ENCODE measurements at regions not wholly inside any gene's neighbourhood (a gene's known extent, or its start where the extent isn't known, plus 50 kb on each side); places are given as distances from the start of the nearest gene placed in this dataset.

DNA sequence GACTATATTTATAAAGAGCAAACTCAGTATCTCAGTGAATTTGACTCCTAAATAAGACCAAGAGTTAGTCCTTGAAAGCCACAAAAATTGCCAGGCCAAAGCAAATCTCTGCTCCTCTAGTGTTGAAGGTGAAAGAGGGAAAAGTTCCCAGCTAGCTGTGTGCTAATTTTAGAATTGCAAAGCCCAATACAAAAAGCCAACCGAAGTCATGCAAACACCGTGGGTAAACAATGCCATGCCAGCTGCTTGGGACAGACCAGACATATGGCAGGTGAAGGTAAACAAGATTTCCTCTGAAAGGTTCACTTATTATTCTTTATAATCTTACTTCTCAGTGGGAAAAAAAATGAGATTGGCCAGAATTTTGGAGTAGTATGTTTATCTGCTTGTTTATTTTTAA lies 80.5 kb upstream of the LNX1 start:
- no peak overlapping the region for H3K27ac ChIP-seq
- no peak for DNase-seq (ENCODE audit: low read depth, low spot score)

DNA sequence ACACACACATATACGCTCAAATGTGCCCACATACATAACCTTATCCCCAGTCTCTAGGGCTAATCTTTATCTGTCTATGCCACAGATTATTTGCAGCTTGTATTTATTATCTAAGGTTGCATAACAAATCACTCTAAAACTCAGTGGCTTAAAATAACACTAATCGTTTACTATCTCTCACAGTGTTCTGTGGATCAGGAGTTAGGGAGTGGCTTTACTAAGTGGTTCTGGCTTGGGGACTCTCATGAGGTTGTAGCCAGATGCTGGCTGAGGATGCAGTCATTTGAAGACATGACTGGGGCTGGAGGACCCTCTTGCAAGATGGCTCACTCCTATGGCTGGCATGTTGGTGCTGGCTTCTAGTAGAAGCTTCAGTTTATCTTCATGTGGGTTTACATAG lies 68.5 kb upstream of the LNX1 start:
- H3K27ac ChIP-seq, result no peak overlapping the region
- no peak for DNase-seq (ENCODE audit: low read depth, low spot score)

DNA sequence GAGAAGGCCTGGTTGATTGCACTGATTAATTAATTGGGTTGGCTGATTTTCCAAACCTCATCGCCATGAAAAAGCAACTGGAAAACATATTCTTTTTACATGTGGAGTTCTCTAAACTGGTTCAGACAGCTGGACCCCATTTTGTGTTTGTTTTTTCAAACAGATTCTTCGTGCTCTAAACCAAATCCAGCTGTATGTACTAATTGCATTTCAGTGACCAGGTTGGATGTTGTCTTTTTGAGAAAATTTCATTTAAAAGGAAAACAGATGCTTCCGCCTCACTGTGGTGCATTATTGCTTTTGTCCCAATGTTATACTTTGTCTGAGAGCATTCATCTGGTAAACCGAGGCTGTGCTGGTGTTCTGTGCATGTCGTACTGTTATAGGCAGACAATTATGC lies 67.8 kb upstream of the LNX1 start:
- H3K27ac ChIP-seq, result no peak overlapping the region
- no peak for DNase-seq (ENCODE audit: low read depth, low spot score)

DNA sequence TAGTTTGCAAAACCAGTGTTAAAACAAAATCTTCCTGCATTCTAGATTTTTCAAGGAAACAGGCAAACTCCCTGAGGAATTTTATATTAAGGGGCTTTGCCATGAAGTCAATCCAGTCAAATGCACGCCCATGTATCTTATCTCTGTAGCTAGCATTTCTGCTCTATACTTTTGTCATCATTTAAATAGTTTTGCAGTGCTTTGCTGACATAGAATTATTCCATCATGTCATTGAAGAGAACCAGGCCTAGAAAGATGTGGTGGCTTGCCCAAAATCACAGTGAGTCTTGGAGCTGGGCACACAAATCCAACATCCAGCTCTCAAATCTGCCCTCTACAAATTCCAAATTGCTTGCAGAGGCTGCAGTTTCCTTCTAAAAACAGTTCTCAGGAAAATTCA lies 66.7 kb upstream of the LNX1 start:
- DNase-seq (ENCODE audit: low read depth, low spot score), result no peak

DNA sequence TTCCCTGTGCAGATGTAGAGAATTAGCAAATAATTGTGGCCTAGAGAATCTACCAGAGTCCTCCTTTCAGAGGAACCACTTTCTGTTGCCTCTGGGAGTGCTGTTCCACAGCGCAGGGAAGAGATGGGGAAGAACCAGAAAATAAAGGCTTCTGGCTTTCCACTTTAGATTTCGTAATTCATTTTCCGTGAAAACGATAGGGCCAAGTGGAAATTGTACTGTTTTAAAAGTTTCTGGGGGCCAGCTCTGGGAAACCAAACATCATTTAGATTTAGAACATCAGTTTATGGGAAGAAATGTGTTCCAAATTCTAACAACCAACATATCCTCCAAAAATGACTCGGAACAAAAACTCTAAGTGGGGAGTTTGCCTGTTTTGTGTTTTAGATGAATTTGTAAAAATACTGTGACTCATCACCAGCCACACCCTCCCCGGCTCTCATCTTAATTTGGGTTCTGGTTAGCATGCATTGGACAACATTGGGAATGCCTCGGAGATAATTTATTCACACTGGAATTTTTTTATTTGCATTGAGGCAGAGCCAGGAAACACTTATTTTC lies 65.2 kb upstream of the LNX1 start:
- DNase-seq (ENCODE audit: low read depth, low spot score), result no peak
- no peak overlapping the region for H3K27ac ChIP-seq

More for the DNA sequence above, 66.7 kb upstream of the LNX1 start:
- H3K27ac ChIP-seq, result no peak overlapping the region

DNA sequence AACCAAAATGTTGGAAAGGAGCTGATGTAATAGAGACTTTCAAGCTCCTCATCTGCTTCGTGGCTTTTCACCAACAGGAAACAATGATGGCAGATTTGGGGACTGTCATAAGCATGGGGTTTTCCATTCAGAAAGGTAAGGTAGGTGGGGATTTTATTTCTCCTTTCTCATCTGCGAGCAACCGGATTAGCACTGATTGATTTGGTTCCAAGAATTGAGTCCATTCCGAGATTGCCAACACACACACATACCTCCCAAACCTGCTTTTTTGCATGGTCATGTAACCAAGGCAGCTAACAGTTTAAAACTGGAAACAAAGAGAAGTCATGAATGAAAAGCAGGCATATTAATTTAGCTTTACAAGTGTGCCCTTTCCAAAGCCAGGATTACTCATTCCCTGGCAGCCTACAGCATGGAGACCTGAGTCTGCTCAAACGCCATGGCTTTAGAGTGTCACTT lies 63.0 kb upstream of the LNX1 start:
- no peak for DNase-seq (ENCODE audit: low read depth, low spot score)
- H3K27ac ChIP-seq, result no peak overlapping the region

DNA sequence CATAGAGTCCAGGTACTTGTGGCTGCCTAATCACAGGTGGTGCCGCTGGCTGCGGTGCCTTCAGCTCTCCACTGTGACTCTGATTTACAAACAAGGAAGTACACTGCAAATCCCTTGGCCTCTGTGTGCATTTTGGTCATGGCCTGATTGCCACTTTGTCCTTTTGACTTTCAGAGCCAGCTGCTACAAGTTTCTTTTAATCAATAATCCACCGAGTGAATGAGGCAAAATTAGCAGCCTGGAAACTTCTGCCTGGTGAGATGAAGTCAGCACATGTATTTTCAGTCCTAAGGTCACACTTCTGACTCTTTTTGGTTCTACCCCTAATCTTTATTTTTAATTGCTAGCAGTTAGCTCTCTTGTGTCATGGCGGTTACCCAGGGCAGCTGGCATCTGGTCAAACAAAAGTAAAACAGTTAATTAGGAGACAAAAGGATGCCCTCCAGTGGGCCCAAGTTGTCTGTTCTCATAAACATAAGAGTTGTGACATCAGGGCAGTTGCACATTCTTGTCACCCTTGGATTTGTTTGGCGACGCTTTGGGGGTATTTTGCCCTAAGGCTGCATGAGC lies 62.3 kb upstream of the LNX1 start:
- DNase-seq (ENCODE audit: low read depth, low spot score), result no peak
- H3K27ac ChIP-seq, result no peak overlapping the region

DNA sequence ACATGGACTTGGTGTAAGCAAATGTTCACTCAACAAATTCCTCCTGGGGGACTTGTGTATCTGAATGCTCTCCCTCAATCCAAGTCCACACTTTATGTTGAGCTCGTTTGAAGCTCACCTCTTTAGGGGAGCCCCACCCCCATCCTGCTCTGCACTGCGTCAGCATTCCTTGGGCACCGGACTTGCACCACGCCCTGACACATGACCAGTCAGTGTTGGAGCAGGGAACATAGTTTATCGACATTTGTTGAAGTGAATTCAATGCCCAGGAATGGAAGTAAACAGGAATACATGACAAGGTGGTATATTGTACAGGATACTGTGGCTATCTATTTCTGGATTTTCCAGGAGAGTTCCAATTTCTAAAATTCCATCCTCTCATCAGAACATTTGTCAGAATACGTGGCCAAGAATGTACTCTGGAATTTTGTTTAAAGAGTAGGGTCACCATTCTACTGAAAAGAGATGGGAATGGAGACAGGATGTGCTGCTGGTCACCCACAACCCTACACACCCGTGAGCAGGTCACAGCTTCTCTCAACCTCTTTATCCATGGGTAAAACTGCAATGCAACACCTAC lies 60.0 kb upstream of the LNX1 start:
- DNase-seq (ENCODE audit: low read depth, low spot score), result no peak
- H3K27ac ChIP-seq, result peak overlapping the region; percentile 3

DNA sequence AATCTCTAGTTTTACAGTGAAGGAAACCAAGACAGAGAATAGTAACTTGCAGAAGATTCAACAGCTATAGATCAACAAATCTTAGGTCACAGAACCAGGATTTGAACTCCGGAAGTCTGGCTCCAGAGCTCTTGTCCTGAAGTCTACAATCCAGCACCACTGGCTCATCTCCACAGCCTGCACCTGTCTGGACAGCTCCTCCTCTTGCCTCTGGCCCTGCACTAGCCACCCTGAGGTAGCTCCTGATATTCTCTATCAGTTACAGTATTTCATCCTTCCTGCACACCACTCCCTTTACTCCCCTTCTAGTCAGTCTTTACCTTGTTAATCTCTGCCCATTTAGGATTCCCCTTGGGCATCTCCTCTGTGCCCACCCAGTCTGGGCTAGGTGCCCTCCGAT lies 58.1 kb upstream of the LNX1 start:
- H3K27ac ChIP-seq, result peak overlapping the region; percentile 28

DNA sequence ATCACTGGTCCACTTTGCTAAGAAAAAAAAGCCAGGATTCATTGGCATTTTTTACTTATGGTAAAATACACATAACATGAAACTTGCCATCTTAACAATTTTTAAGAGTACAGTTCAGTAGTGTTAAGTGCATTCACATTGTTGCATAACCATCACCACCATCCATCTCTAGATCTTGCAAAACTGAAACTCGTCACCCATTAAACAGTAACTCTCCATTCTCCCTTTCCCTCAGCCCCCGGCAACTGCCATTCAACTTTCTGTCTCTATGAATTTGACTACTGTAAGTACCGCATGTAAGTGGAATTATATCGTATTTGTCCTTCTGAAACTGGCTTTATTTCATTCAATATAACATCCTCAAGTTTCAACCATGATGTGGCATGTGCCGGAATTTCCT lies 56.3 kb upstream of the LNX1 start:
- DNase-seq (ENCODE audit: low read depth, low spot score), result no peak
- H3K27ac ChIP-seq, result no peak overlapping the region

More for the DNA sequence above, 58.1 kb upstream of the LNX1 start:
- DNase-seq (ENCODE audit: low read depth, low spot score), result no peak

DNA sequence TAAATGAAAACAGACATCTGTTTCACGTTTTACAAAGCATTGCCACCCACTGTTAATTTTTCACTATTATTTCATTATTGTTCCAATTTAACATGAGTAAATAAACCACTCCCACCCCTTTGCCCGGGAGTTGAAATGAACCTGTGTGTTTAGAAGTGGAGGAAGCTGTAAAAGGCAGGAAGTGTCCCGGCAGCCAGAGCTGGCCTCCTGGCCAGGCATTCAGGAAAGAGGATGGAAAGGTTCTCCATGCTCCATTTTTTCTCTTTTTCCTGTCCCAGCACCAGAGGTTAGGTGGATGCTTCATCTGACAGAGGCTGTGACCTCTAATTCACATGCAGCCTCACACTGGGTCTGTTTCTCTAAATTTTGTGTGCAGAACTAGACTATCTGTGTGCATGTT lies 55.5 kb upstream of the LNX1 start:
- no peak for DNase-seq (ENCODE audit: low read depth, low spot score)
- H3K27ac ChIP-seq, result no peak overlapping the region

DNA sequence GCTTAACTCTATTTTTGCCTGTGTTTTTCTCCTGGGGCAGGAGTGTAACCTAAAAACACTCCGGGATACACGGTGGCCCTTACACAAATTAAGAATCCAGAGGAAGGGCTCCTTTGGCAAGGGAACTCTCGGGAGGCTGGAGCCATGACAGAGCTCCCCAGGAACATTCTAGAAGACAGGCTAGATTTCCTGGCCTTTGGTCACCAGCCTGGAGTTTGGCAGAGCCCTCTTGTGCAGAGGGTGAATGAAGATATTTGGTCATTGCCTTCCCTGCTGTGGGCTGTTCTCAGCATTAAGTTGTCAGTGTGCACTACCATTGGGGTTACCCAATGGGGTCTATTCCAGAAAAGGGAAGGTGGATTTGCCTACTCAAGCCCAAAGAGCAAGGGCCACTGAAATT lies 53.8 kb upstream of the LNX1 start:
- no peak for DNase-seq (ENCODE audit: low read depth, low spot score)
- peak overlapping the region; percentile 43 for H3K27ac ChIP-seq

DNA sequence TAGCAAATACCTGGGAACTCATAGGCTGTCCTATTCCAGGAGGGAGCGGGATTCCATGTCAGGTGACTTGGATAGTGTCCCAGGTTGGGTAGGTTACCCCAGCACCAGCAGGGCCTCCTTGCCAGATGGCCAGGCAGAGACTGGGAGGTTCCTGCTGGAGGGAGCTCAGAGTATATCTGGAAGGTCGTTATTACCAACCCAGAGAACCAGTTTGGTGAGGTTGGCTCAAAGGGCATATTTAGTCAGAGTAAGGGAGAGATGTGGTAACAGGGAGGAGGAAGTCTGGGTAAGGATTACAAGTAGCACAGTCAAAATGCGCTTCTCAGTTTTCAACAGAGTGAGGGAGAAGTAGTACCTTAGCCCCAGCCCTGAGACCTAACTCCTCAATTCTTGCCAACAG lies 53.3 kb upstream of the LNX1 start:
- DNase-seq (ENCODE audit: low read depth, low spot score), result peak; percentile 58
- H3K27ac ChIP-seq, result peak overlapping the region; percentile 43
